ENCODE measurements at regions not wholly inside any gene's neighbourhood (a gene's known extent, or its start where the extent isn't known, plus 50 kb on each side); places are given as distances from the start of the nearest gene placed in this dataset.
"Not testable (repeated sequence)": the region's sequence is repeated elsewhere in the genome, so short reads cannot be mapped to it uniquely, and the experiment has no call there.

- H3K4me3 ChIP-seq (ENCODE audit: low read length) = no peak overlapping the region
- DNase-seq (ENCODE audit: low read depth, low spot score) = no peak
These were observed 620.0 kb upstream of the LRFN5 start for GRCh38 chr14:40986655-40987054.

- H3K4me3 ChIP-seq (ENCODE audit: low read length) = no peak overlapping the region
- no peak for DNase-seq (ENCODE audit: low read depth, low spot score)
These were observed 621.1 kb upstream of the LRFN5 start for GRCh38 chr14:40985584-40985983.

GRCh38 chr14:40983604-40984003 lies 623.1 kb upstream of the LRFN5 start:
- no peak for DNase-seq (ENCODE audit: low read depth, low spot score)
- no peak overlapping the region for H3K4me3 ChIP-seq (ENCODE audit: low read length)

GRCh38 chr14:40981247-40981646 lies 625.4 kb upstream of the LRFN5 start:
- no peak for DNase-seq (ENCODE audit: low read depth, low spot score)
- H3K4me3 ChIP-seq (ENCODE audit: low read length) = no peak overlapping the region

- not testable (repeated sequence) for DNase-seq (ENCODE audit: low read depth, low spot score); H3K4me3 ChIP-seq (ENCODE audit: low read length)
These were observed 646.4 kb upstream of the LRFN5 start for GRCh38 chr14:40960257-40960656.

- no peak for DNase-seq (ENCODE audit: low read depth, low spot score)
- no peak overlapping the region for H3K4me3 ChIP-seq (ENCODE audit: low read length)
These were observed 651.6 kb upstream of the LRFN5 start for GRCh38 chr14:40955131-40955505.

- not testable (repeated sequence) for DNase-seq (ENCODE audit: low read depth, low spot score); H3K4me3 ChIP-seq (ENCODE audit: low read length)
These were observed 652.1 kb upstream of the LRFN5 start for GRCh38 chr14:40954448-40955130.

GRCh38 chr14:40944521-40944920 lies 662.2 kb upstream of the LRFN5 start:
- no peak for DNase-seq (ENCODE audit: low read depth, low spot score)
- H3K4me3 ChIP-seq (ENCODE audit: low read length) = no peak overlapping the region

GRCh38 chr14:40936861-40937260 lies 669.8 kb upstream of the LRFN5 start:
- H3K4me3 ChIP-seq (ENCODE audit: low read length) = no peak overlapping the region
- no peak for DNase-seq (ENCODE audit: low read depth, low spot score)

GRCh38 chr14:40920380-40920779 lies 686.3 kb upstream of the LRFN5 start:
- DNase-seq (ENCODE audit: low read depth, low spot score) = no peak
- no peak overlapping the region for H3K4me3 ChIP-seq (ENCODE audit: low read length)

GRCh38 chr14:40911141-40911540 lies 695.5 kb upstream of the LRFN5 start:
- DNase-seq (ENCODE audit: low read depth, low spot score) = no peak
- H3K4me3 ChIP-seq (ENCODE audit: low read length) = no peak overlapping the region

GRCh38 chr14:40909906-40910305 lies 696.8 kb upstream of the LRFN5 start:
- H3K4me3 ChIP-seq (ENCODE audit: low read length) = no peak overlapping the region
- DNase-seq (ENCODE audit: low read depth, low spot score) = no peak

GRCh38 chr14:40903709-40904108 lies 703.0 kb upstream of the LRFN5 start:
- no peak overlapping the region for H3K4me3 ChIP-seq (ENCODE audit: low read length)
- no peak for DNase-seq (ENCODE audit: low read depth, low spot score)

- DNase-seq (ENCODE audit: low read depth, low spot score) = no peak
- H3K4me3 ChIP-seq (ENCODE audit: low read length) = no peak overlapping the region
These were observed 707.2 kb upstream of the LRFN5 start for GRCh38 chr14:40899435-40899834.

- no peak for DNase-seq (ENCODE audit: low read depth, low spot score)
- H3K4me3 ChIP-seq (ENCODE audit: low read length) = no peak overlapping the region
These were observed 711.8 kb upstream of the LRFN5 start for GRCh38 chr14:40894846-40895245.

GRCh38 chr14:40889126-40889525 lies 717.5 kb upstream of the LRFN5 start:
- no peak overlapping the region for H3K4me3 ChIP-seq (ENCODE audit: low read length)
- DNase-seq (ENCODE audit: low read depth, low spot score) = no peak

- DNase-seq (ENCODE audit: low read depth, low spot score) = no peak
These were observed 718.8 kb upstream of the LRFN5 start for GRCh38 chr14:40887912-40888311.

GRCh38 chr14:40870252-40870651 lies 736.4 kb upstream of the LRFN5 start:
- DNase-seq (ENCODE audit: low read depth, low spot score) = no peak
- H3K4me3 ChIP-seq (ENCODE audit: low read length) = no peak overlapping the region

More at GRCh38 chr14:40887912-40888311, 718.8 kb upstream of the LRFN5 start:
- no peak overlapping the region for H3K4me3 ChIP-seq (ENCODE audit: low read length)

GRCh38 chr14:40859055-40859454 lies 747.6 kb upstream of the LRFN5 start:
- no peak overlapping the region for H3K4me3 ChIP-seq (ENCODE audit: low read length)
- no peak for DNase-seq (ENCODE audit: low read depth, low spot score)

- no peak overlapping the region for H3K4me3 ChIP-seq (ENCODE audit: low read length)
- DNase-seq (ENCODE audit: low read depth, low spot score) = no peak
These were observed 751.3 kb upstream of the LRFN5 start for GRCh38 chr14:40855343-40855742.

GRCh38 chr14:40850191-40850590 lies 756.5 kb upstream of the LRFN5 start:
- no peak overlapping the region for H3K4me3 ChIP-seq (ENCODE audit: low read length)
- no peak for DNase-seq (ENCODE audit: low read depth, low spot score)
